HG03108 (cell line): ENCODE measurements at regions not wholly inside any gene's neighbourhood (a gene's known extent, or its start where the extent isn't known, plus 50 kb on each side); places are given as distances from the start of the nearest gene placed in this dataset.

Source experiments
- ATAC-seq: cut with Tn5 transposase; IDR thresholded peaks from one replicate; pipeline ENCODE4 v1.9.1; 2021; ENCODE audit warnings: moderate library complexity; ENCODE audit not compliant: unreplicated experiment

DNA sequence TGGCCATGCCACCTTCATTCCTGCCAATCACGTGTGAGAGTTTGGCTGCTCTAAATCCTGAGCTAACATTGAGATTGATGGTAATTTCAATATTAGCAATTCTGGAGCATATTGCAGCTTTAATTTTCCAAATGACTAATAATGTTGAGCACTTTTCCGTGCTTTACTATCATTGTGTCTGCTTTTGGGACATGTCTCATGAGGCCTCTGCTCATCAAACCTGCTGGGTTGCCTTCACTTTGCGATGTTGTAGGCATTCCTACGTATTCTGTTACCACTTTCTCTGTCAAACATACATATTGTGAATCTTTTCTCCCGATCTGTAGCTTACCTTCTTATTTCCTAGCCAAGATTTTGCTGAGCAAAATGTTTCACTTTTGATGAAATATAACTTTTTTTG, 466.6 kb downstream of the GALR1 start:
- ATAC-seq, result no peak

DNA sequence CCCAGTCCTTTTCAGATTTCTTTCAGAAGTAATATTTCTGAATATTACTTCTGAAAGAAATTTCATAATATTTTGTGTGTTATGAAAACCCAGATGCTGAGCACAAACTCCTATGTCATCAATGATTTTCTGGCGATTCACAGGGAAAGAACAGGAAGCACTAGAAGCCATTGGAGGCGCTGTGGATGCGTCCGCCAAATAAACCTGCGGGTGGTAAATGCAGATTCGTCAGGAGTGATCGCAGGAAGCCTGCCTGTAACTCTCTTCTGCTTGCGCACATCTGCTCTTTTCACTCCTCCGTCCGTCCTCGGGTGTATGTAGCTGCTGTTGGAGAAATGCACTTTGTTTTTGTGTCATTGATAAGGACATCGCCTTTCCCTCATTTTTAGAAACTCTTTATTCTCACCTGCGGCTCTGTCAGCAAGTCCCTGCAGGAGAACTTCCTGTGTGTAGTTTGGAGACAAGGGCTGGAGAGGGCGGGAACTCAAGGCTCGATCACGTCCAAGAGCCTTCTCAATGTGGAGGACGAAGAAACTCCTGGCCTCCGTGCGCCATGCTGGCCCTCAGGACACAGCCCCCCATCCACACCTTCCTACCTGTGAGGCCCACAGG, 483.8 kb downstream of the GALR1 start:
- no peak for ATAC-seq

DNA sequence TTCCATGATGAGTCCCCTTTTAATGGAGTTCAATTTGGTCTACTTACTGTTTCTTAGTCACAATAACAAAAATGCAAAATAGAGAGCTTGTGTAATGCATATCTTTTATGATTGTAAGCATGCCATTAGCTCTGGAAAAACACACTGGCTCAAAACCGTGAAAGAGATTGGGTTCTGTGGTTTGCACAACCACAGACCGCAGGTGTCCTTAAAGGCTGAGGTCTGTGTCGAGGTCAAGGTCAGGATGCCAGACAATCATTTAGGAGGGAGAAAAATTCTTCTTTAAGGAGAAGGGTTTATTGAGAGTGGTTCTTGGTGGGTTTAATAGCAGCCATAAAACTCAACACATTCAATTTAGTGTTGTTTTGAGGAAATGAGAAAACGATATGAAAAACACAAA, 487.2 kb downstream of the GALR1 start:
- no peak for ATAC-seq

DNA sequence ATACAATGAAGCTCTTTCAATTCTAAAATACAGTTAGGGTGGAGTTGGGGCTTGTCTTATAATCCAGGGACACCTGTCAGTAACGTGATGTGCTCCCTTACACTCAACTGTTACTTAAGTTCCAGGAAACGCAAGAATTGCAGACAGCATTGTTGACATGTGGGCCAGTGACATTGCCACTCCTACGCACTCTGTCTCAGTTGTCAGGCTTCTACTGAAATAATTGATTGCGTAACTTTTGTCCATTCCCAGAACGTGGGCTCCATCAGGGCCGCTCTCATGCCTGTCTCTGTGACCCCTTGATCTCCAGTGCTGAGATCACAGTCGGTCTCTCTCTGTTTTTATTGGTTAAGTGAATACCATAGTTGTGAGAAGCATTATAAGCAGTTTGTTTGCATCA, 487.8 kb downstream of the GALR1 start:
- no peak for ATAC-seq

DNA sequence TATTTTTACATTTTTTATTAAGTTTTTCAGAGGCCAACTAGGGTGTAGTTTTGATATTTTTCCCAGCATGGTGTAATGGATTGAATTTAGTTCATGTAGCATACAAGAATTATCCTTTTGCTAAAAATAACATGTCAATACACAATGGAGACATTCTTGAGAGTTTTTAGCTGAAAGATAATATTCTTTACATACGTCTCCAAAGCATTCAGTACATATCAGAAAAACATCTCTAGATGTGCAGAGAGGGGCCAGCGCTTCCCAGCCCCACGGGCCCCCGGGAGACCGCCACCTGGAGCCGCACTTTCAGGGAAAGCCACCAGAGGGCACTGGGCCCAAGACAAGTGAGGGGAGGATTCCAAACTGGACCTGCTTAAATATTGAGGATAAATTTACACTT, 499.4 kb downstream of the GALR1 start:
- no peak for ATAC-seq

DNA sequence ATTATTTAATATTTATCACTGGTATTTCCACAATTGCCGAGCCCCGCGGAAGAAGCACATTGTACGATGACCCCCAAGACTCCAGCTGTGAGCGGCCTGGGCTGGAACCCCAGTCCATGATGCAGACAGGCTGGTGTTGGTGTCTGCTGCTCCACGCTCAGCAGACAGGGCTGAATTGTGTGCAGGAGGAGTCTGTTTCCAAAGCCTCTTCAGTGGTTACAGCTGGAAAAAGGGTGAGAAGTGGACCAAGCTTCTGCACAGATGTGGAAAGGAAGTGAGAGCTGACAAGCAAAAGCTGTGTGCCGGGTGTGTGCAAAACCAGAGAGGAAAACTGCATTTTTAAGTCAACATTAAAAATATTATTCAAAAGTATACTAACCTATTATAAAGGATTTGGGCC, 500.4 kb downstream of the GALR1 start:
- ATAC-seq, result no peak

DNA sequence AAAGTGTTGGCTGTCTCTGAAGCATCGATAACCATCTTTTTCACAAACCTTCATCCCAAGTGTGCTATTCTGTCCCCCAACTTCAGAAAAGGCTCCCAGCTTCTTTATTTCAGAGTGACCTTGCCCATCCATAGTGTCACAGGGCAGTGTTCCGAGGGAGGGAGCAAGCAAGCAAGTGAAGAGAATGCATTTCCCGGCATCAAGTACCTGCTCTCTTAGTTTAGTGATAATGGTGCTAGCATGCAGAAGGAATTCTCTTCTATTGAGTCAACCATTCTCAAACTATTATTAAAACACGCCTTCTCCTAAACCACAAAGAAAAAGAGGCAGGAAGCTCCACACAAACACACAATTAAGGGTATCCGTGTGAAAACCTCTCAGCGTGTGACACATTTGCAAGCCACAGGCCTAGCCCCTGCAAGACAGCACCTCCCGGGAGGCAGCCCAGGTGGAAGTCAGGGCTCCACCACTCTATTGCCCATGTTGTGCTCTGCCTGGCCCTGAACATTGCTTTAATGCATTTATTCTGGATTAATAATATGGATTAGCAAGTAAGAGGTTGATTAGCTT, 504.9 kb downstream of the GALR1 start:
- ATAC-seq, result no peak

DNA sequence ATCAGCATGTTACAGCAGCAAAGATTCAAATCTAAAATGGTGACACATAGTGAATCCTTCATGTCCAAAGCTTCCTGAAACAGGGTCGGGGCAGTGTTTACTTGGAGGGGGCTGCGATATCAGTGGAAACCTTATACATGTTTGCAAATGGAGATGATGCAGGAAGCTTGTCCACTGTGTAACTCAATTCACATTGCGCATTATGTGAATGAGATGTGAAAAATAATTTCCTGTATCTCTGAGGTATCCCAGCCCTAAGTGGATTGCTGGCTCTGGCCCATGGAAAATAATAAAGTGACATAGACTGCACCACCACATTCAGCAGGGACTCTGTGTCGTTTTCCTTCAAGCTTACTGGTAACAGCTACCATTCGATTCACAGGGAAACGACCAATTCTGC, 505.5 kb downstream of the GALR1 start:
- ATAC-seq, result no peak

DNA sequence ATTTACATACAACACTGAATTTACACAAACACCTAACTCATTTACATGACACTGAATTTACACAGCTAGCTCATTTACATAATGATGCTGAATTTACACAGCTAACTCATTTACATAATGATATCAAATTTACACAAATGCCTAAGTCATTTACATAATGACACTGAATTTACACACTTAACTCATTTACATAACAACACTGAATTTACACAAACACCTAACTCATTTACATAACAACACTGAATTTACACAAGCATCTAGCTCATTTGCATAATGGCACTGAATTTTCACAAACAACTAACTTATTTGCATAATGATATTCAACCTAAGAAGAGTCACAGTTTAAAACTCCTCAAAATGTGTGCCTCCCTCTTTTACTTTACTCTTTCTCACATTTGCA, 511.7 kb downstream of the GALR1 start:
- ATAC-seq, result no peak

DNA sequence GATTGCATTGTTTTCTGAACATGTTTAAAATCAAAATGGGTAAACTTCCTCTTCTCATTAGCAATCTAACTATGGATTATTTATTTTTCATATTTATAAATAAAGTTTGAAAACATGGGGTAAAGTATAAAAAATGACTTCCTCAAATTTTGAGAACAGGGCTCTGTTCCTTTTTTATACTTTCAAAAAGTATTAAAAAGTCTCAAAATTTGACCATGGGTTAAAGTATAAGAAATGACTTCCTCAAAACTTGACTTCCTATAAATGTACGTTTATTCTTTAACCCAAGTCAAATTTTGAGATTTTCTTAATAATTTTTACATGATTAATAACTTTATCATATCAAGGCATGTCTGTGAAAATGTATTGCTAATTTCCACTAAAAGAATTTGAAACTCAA, 512.4 kb downstream of the GALR1 start:
- no peak for ATAC-seq

DNA sequence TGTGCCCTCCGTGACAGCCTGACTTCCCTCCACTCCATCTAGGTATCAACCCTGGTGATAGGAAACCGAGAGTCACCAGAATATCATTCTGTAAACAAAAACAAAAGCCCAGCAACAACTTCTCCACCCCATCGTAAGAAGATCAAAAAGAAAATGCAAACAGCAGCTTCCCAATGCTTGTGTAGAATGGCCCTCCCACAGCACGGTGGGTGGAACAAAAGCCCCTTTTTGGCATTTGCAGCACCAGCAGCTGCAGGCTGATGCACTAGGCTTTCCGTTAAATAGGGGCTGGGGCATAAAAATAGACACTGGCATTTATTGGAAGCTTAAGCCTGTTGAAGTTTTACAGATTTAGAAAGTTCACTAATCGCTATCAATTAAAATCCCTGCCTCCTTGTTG, 513.0 kb downstream of the GALR1 start:
- no peak for ATAC-seq

DNA sequence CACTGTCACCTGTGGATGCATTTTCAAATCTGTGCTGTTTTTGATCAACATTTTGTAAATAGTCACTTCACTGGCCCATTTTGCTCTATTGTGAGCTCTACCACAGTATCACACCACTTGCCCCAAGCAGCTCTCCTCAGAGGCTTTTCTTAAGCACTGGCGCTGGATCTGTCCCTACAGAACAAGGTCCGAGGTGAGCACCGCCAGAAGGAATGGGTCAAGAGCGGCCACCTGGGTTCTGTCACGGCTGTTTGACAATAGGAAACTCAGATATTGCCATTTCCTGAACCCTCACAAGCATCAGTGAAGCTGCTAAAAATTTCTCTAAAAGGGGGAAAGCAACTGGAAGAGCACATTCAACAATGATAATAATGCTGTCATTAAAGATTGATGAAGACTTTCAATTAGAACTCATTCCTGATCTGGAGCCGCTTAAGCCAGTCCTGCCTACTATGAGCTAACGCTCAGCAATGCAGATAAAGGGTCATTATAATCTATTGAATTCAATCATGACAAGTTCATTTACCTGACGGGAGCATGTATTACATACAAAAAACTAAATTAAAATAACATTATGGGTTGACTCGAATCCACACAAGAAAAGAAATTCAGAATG, 514.0 kb downstream of the GALR1 start:
- ATAC-seq, result no peak

DNA sequence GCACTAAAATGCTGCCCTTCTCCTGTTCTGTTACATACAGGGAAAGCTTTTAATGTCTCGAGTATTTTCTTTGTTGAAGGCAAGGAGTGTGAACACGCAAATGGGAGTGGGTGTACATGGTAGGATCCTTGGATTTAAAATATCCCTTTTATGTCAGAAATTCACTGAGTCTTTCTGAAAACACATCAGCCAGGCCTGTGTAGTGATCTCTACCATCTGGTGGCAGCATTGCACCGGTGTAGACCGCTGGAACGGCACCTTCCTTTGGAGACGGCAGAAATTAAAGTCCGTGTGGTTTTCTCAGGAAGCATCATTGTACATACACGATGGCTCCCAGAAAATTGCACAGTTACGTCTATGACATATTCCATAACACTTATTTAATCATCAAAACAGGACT, 515.8 kb downstream of the GALR1 start:
- ATAC-seq, result no peak

DNA sequence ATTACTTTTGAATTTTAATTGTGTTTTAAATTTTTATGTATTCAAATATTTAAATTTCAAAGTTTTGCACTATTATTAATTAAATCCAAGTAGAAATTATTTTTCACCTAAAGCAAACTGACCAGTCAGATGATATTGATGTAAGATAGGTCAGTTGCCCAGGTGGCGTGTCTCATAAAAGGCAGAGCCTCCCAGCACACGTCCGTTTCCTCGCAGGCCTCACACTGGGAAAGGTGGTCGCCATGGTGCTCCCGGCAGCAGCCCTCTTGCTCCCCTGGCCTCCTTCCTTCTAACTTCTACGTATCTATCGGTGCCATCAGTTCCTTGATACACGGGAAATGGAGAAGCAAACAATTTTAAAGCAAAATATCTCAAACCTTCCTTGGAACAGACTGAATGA, 516.8 kb downstream of the GALR1 start:
- no peak for ATAC-seq

DNA sequence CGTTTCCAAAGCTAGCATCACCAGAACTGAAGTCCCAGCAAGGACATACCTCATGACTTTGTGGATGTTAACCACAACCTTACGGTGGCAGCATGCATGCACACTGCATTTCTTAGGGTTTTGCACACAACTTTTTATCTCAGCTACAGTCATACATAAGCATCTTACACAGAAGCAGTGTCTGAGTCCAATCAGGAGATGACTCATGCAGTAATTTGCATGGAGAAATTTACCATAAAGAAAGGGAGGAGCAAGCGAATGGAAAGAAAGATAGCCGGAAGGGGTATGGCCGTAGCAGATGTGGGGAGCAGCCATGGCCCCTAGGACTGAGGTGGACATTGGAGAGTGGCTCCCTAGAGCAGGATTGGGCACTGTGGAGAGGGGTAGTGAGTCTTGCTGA, 522.5 kb downstream of the GALR1 start:
- no peak for ATAC-seq

DNA sequence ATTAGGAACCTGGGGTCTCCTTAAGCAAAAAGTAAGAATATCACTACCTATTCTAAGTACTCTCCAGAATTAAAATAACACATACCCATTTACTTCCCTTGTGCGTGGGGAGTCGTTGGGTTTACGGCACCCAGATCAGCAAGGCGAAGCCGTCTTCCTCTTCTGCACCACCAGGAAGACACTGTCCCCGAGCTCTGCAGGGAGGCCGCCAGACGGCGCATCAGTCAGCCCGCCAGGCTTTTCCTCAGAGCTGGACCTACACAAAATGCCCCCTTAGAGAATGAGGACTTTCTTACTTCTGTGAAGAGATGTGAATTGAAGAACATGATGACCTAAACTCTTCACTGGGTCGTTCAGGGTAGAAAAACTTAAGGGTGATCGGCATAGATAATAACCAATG, 526.5 kb downstream of the GALR1 start:
- ATAC-seq, result no peak

DNA sequence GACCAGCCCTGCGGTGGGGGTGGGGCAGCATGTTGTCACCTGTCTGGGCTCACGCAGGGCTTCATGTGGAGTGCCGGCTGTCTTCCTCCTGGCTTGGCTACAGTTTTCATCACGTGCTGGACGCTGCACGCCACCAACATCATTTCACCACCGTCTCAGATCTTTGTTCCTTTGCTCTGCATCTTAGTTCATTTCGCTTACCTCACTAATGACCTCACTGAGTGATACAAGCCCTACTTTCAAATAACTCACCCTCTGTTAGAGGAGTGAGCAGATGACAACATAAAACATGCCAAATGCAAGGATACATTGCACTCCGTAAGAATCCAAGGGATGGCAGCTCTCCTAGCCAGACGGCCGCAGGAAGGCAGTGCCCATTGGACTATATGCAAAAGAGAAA, 527.5 kb downstream of the GALR1 start:
- no peak for ATAC-seq

DNA sequence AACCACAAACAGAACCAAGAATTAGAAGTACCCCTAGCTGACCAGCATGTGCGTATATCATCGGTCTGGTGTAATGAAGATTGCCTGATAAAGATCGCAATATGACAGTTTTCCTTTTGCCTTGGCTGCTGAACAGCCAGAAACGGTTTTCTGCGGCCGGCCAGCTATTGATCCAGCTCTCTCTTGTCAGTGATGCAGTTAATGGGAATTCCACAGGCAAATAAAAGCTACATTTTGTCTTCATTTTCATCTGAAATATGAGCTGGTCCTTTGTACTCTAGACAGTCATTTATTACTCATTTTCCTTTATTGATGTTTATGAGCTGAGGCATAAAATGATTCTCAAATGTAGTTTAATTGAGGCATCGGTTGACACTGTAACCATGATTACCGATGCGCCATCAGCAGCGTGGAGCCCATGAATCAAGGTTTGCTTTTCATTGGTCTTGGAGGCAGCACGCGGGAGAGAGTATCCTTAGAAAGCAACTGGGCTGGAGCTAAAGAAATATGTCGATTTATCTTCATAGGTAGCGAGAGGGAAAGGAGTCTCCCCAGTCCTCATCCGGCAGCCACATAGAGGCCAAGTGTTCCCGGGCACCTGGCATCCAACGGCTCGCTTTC, 535.2 kb downstream of the GALR1 start:
- no peak for ATAC-seq

DNA sequence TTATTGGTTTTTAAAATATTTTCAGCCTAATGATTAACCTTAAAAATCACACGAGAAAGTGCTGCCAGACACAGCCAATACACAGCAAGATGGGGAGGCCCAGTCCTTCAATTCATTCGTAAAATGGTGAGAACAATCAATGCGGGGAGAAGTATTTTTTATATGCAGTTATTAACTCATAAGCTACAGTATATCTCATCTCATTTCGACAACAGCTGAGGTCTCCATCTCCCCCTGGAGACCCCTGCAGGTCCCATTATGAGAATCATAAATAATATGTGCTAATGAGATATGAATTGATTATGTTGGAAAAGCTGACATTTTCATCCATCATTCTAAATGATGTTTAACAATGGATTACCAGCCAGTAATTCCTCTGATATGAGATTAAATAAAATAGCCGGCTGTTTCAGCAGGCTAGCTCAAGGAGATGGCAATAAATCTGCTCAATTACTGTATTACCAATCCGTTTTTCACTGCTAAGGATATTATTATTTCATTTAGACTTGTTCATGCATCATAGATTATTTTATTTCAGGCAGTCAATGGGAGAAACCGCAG, 535.8 kb downstream of the GALR1 start:
- no peak for ATAC-seq

DNA sequence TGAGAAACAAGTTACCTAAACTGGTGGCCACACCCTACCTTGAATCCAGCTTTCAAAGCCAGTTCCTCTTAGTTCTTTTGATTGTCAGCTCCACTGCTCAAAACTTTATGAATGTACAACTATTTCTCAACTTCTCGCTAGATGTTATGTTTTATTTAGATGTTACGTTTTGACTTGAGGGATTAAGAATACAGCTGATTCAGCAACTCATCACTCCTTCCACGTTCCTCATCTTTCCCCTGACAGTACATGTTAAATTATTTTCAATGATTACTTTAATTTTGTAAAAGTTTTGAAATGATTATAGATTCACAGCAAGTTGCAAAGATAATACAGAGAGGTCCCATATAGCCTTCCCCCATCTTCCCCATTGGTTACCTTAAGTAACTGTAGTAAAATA, 553.4 kb downstream of the GALR1 start:
- ATAC-seq, result no peak

DNA sequence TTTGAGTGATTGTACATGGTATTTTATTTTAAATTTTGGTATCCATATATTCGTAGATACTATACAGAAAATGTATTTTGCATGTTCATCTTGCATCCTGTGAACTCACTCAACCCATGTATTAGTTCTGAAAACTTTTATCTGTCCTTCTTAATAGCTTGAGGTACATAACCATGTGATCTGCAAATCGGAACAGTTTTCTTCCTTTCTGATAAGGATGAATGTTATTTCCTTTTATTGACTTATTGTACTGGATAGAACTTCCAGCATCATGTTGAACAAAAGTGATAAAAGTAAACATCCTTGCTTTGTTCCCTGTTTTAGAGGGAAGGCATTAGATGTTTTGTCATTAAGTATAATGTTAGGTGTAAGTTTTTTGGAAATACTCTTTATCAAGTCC, 554.7 kb downstream of the GALR1 start:
- no peak for ATAC-seq

DNA sequence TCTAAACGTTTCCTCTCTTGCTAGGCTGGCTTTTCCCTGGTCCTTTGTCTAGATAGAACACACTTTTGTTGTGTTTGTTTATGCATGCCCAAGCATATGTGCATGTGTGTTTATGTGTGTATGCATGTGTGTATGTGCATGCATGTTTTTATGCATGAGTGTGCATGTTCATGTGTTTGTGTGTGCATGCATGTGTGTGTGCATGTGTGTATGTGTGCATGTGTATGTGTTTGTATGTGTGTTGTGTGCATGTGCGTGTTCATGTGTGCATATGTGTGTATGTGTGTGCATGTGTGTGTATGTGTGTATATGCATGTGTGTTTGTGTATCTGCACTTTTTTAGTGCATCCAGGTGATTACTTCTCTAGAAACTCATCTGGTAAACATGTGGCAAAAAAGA, 558.0 kb downstream of the GALR1 start:
- ATAC-seq, result no peak
